HepG2 (cell line): ENCODE measurements at regions not wholly inside any gene's neighbourhood (a gene's known extent, or its start where the extent isn't known, plus 50 kb on each side); places are given as distances from the start of the nearest gene placed in this dataset.

Experiments used
- ATAC-seq: fragments of 200-7000 bp; cut with Tn5 transposase; 3 replicates; pipeline ENCODE4 v1.9.1; 2020; ENCODE audit warnings: mild to moderate bottlenecking, moderate library complexity
- BruUV-seq: library from RNA; stranded (reverse); fragments of 400-500 nt; replicated peaks from 2 replicates; lab custom pipeline; 2021; lab: Mats Ljungman, UMichigan
- CTCF ChIA-PET: fragments of 300-600 bp; formaldehyde crosslinking; extraction: SDS; loops from one replicate; lab custom pipeline; 2021; ENCODE audit warnings: low total read pairs, inconsistent platforms, low intra/inter-chr PET ratio; lab: Yijun Ruan, JAX
- POLR2A ChIA-PET: fragments of 350-600 bp; sonication (Branson Sonifier 250); formaldehyde crosslinking; loops from one replicate; lab custom pipeline; 2020; ENCODE audit warnings: antibody characterized with exemption, inconsistent platforms; lab: Yijun Ruan, JAX
- DNase-seq: peaks from one replicate; pipeline ENCODE4 v3.0.0-alpha.2; 2015; ENCODE audit warnings: low spot score
- FAIRE-seq: peaks from 3 replicates; lab custom pipeline; 2011; peaks lifted over from hg19 to GRCh38; lab: Jason Lieb, UNC
- H2AFZ ChIP-seq: one replicate; pipeline ENCODE4 v1.6.1; 2011; ENCODE audit warnings: low read length, inconsistent platforms
- H3K27ac ChIP-seq: fragments of 300-600 bp; 3 replicates; pipeline ENCODE4 v1.8.0; 2011; ENCODE audit warnings: mixed run types, mild to moderate bottlenecking, mixed read lengths, low read length, inconsistent platforms; ENCODE audit not compliant: insufficient read depth; ENCODE audit errors: extremely low read length
- H3K27me3 ChIP-seq, 2 experiments: fragments of 200-600 bp in 1 of 2; 2 replicates in 1 of 2; 3 replicates in 1 of 2; pipeline versions ENCODE4 v1.6.0 to v1.8.0; 2011; ENCODE audit warnings: low read length in 2 of 2, mild to moderate bottlenecking in 2 of 2, moderate library complexity in 2 of 2, inconsistent platforms in 1 of 2; ENCODE audit not compliant: insufficient read depth in 2 of 2, control insufficient read depth in 1 of 2
- H3K36me3 ChIP-seq, 2 experiments: fragments of 200-600 bp in 1 of 2; replicated peaks in 1 of 2; 2 replicates in 1 of 2; 3 replicates in 1 of 2; pipeline versions ENCODE4 v1.5.1 to v1.8.0; 2011; ENCODE audit warnings: low read length in 2 of 2, inconsistent platforms in 1 of 2; ENCODE audit not compliant: insufficient read depth in 2 of 2, control insufficient read depth in 1 of 2
- H3K4me1 ChIP-seq: 2 replicates; pipeline ENCODE4 v1.5.1; 2012; ENCODE audit warnings: low read length, inconsistent platforms; ENCODE audit not compliant: insufficient read depth
- H3K4me2 ChIP-seq: 2 replicates; pipeline ENCODE4 v1.6.0; 2011; ENCODE audit warnings: low read depth, low read length, inconsistent platforms
- H3K4me3 ChIP-seq, 3 experiments: fragments of 200-600 bp in 1 of 3; sonication (generic), shearing (Covaris generic) in 1 of 3; replicated peaks in 1 of 3; 2 replicates each; pipeline ENCODE4 v1.5.1; 2011 to 2016; ENCODE audit warnings: low read length in 3 of 3, inconsistent platforms in 2 of 3, low read depth in 2 of 3, mild to moderate bottlenecking in 2 of 3, control low read depth in 1 of 3, mixed read lengths in 1 of 3; ENCODE audit not compliant: insufficient read depth in 1 of 3
- H3K79me2 ChIP-seq: one replicate; pipeline ENCODE4 v1.6.1; 2011; ENCODE audit warnings: low read length, inconsistent platforms; ENCODE audit not compliant: insufficient read depth
- H3K9ac ChIP-seq: 2 replicates; pipeline ENCODE4 v1.6.0; 2011; ENCODE audit warnings: mild to moderate bottlenecking, low read depth, low read length, inconsistent platforms; ENCODE audit not compliant: insufficient read depth
- H3K9me3 ChIP-seq: 2 replicates; pipeline ENCODE4 v1.5.1; 2012; ENCODE audit warnings: mild to moderate bottlenecking, low read length
- H4K20me1 ChIP-seq: 2 replicates; pipeline ENCODE4 v1.6.0; 2011; ENCODE audit warnings: inconsistent platforms, mild to moderate bottlenecking, low read length, moderate library complexity; ENCODE audit not compliant: insufficient read depth
- GZF1 ChIP-seq: sonication (generic); formaldehyde crosslinking; IDR thresholded peaks from 2 replicates; pipeline ENCODE4 v1.5.1; 2020; ENCODE audit warnings: mild to moderate bottlenecking, missing genetic modification reagents
- KLF12 ChIP-seq: sonication (generic); formaldehyde crosslinking; IDR thresholded peaks from 2 replicates; pipeline ENCODE4 v1.4.0; 2020; ENCODE audit warnings: missing genetic modification reagents, borderline replicate concordance
- NFYC ChIP-seq: IDR thresholded peaks from 2 replicates; pipeline ENCODE4 v1.6.1; 2016; ENCODE audit warnings: missing genetic modification reagents, missing compliant biosample characterization
- SCMH1 ChIP-seq: sonication (generic); formaldehyde crosslinking; IDR thresholded peaks from 2 replicates; pipeline ENCODE4 v1.9.0; 2021; ENCODE audit warnings: missing genetic modification reagents, mild to moderate bottlenecking, borderline replicate concordance
- ZC3H4 ChIP-seq: sonication (generic); formaldehyde crosslinking; IDR thresholded peaks from 2 replicates; pipeline ENCODE4 v1.4.0; 2020; ENCODE audit warnings: missing genetic modification reagents, borderline replicate concordance
- ZFP41 ChIP-seq: sonication (generic); formaldehyde crosslinking; IDR thresholded peaks from 2 replicates; pipeline ENCODE4 v1.4.0; 2020; ENCODE audit warnings: mild to moderate bottlenecking, missing genetic modification reagents, borderline replicate concordance
- ZNF10 ChIP-seq: sonication (generic); formaldehyde crosslinking; IDR thresholded peaks from 2 replicates; pipeline ENCODE4 v1.4.0; 2020; ENCODE audit warnings: mild to moderate bottlenecking, low read depth, missing genetic modification reagents, borderline replicate concordance
- WGBS: methylation state at CpG from one replicate; pipeline ENCODE4 v1.1.6; 2017; ENCODE audit warnings: low lambda C conversion rate; 5-methylcytosine and 5-hydroxymethylcytosine counted together
- in situ Hi-C: cut with HindIII; loops from 2 replicates; pipeline ENCODE4 v1.10.0; 2017; ENCODE audit warnings: low pct_unique_long_range_greater_than_20kb; ENCODE audit not compliant: extremely low pct_ligation_motif_present
- intact Hi-C: fragments of 100-400 bp; cut with micrococcal nuclease; formaldehyde crosslinking; loops from one replicate; pipeline ENCODE4 v1.10.0; 2022; ENCODE audit not compliant: unreplicated experiment
- TF ChIP-seq, protein P1 (sequence below): sonication (generic); formaldehyde crosslinking; IDR thresholded peaks from 2 replicates; pipeline ENCODE4 v1.4.0; 2020; ENCODE audit warnings: missing genetic modification reagents, mild to moderate bottlenecking, borderline replicate concordance
- TF ChIP-seq, protein P2 (sequence below): IDR thresholded peaks from 2 replicates; pipeline ENCODE4 v1.6.1; 2016; ENCODE audit warnings: mild to moderate bottlenecking, missing biosample characterization, missing genetic modification reagents
- TF ChIP-seq, protein P3 (sequence below): IDR thresholded peaks from 2 replicates; pipeline ENCODE4 v1.6.1; 2018; ENCODE audit warnings: missing genetic modification reagents
- TF ChIP-seq, protein P4 (sequence below): sonication (generic); formaldehyde crosslinking; IDR thresholded peaks from 2 replicates; pipeline ENCODE4 v1.4.0; 2020; ENCODE audit warnings: mild to moderate bottlenecking, missing genetic modification reagents, borderline replicate concordance
- TF ChIP-seq, protein P5 (sequence below): IDR thresholded peaks from 2 replicates; pipeline ENCODE4 v1.6.1; 2016; ENCODE audit warnings: low read depth

DNA sequence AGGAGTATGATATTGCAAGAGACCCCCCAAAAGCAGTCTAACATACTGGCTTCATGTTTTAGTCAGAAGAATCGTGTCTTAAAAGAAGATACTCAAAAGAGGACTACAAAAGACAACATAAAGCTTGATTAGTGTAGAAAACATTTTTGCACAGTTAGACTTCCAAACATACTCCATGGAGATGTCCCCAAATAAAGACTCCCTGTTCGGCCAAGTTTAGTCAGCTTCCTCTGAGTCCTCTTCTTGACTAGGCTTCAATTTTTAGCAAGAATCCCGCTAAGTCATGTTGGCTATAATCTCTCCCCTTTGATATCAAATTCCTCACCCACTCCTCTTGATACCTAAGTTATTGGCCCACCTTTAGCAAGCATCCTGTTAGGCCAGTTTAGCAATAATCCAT, 298.0 kb downstream of the RMST start (continued):
- TF ChIP-seq, protein P1, sequence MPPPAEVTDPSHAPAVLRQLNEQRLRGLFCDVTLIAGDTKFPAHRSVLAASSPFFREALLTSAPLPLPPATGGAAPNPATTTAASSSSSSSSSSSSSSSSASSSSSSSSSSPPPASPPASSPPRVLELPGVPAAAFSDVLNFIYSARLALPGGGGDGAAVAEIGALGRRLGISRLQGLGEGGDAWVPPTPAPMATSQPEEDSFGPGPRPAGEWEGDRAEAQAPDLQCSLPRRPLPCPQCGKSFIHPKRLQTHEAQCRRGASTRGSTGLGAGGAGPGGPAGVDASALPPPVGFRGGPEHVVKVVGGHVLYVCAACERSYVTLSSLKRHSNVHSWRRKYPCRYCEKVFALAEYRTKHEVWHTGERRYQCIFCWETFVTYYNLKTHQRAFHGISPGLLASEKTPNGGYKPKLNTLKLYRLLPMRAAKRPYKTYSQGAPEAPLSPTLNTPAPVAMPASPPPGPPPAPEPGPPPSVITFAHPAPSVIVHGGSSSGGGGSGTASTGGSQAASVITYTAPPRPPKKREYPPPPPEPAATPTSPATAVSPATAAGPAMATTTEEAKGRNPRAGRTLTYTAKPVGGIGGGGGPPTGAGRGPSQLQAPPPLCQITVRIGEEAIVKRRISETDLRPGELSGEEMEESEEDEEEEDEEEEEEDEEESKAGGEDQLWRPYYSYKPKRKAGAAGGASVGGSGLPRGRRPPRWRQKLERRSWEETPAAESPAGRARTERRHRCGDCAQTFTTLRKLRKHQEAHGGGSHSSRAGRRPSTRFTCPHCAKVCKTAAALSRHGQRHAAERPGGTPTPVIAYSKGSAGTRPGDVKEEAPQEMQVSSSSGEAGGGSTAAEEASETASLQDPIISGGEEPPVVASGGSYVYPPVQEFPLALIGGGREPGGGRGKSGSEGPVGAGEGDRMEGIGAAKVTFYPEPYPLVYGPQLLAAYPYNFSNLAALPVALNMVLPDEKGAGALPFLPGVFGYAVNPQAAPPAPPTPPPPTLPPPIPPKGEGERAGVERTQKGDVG (CRISPR knock-in tag), result no peak
- TF ChIP-seq, protein P2, sequence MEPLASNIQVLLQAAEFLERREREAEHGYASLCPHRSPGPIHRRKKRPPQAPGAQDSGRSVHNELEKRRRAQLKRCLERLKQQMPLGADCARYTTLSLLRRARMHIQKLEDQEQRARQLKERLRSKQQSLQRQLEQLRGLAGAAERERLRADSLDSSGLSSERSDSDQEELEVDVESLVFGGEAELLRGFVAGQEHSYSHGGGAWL (CRISPR knock-in tag), result no peak
- TF ChIP-seq, protein P3, sequence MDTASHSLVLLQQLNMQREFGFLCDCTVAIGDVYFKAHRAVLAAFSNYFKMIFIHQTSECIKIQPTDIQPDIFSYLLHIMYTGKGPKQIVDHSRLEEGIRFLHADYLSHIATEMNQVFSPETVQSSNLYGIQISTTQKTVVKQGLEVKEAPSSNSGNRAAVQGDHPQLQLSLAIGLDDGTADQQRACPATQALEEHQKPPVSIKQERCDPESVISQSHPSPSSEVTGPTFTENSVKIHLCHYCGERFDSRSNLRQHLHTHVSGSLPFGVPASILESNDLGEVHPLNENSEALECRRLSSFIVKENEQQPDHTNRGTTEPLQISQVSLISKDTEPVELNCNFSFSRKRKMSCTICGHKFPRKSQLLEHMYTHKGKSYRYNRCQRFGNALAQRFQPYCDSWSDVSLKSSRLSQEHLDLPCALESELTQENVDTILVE, result no peak
- TF ChIP-seq NFYC (CRISPR knock-in tag), result no peak
- TF ChIP-seq SCMH1 (CRISPR knock-in tag), result no peak
- TF ChIP-seq, all 625 proteins: peak for 0

DNA sequence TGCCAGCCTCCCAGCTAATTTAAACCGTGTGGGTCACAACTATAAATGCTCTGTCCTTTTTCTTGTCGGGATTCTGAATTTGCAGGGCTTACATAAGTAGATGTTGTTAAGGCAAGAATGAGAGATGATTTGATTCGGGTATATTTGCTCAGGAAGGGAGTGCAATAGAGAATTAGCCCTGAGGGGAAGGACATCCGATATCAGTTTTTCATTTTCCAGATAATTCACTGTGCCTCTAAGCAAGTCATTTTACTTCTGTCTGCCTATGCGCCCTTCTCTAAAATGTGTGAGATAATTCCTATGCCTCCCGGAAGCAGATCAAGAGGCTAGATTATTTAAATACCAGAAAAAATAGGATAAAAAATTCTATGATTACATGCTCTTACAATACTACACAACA, 300.5 kb downstream of the RMST start:
- Histone ChIP-seq H3K79me2 (no peaks in the 10 kb centered on the region), H3K4me3 (no peak overlapping the region), H3K4me2 (no peak overlapping the region), H3K4me1 (0 out of 2 replicates have a peak, but pooled peaks cover 6% of the 10 kb centered on the region), H3K9ac (no peak overlapping the region), H3K9me3 (peaks cover 18% of the 10 kb centered on the region), H3K27me3 (no peaks in the 10 kb centered on the region), H3K36me3 (no peaks in the 10 kb centered on the region), H2AFZ (no peak overlapping the region), H4K20me1 (no peaks in the 10 kb centered on the region), H3K27ac (no peak overlapping the region)
- in situ Hi-C loops, result no loop called here
- ChIA-PET CTCF (no interaction called here), POLR2A (no interaction called here)
- no peak for DNase-seq
- ATAC-seq, result no peak
- BruUV-seq, result no TSS peak
- no peak for FAIRE-seq
- 31% methylated on average over 6 of the region's 6 CpGs for WGBS
- intact Hi-C loops, result no loop called here
- TF ChIP-seq SCMH1 (CRISPR knock-in tag), result no peak
- TF ChIP-seq, protein P4, sequence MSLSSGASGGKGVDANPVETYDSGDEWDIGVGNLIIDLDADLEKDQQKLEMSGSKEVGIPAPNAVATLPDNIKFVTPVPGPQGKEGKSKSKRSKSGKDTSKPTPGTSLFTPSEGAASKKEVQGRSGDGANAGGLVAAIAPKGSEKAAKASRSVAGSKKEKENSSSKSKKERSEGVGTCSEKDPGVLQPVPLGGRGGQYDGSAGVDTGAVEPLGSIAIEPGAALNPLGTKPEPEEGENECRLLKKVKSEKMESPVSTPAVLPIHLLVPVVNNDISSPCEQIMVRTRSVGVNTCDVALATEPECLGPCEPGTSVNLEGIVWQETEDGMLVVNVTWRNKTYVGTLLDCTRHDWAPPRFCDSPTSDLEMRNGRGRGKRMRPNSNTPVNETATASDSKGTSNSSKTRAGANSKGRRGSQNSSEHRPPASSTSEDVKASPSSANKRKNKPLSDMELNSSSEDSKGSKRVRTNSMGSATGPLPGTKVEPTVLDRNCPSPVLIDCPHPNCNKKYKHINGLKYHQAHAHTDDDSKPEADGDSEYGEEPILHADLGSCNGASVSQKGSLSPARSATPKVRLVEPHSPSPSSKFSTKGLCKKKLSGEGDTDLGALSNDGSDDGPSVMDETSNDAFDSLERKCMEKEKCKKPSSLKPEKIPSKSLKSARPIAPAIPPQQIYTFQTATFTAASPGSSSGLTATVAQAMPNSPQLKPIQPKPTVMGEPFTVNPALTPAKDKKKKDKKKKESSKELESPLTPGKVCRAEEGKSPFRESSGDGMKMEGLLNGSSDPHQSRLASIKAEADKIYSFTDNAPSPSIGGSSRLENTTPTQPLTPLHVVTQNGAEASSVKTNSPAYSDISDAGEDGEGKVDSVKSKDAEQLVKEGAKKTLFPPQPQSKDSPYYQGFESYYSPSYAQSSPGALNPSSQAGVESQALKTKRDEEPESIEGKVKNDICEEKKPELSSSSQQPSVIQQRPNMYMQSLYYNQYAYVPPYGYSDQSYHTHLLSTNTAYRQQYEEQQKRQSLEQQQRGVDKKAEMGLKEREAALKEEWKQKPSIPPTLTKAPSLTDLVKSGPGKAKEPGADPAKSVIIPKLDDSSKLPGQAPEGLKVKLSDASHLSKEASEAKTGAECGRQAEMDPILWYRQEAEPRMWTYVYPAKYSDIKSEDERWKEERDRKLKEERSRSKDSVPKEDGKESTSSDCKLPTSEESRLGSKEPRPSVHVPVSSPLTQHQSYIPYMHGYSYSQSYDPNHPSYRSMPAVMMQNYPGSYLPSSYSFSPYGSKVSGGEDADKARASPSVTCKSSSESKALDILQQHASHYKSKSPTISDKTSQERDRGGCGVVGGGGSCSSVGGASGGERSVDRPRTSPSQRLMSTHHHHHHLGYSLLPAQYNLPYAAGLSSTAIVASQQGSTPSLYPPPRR (CRISPR knock-in tag), result no peak
- TF ChIP-seq ZC3H4 (CRISPR knock-in tag), result no peak
- TF ChIP-seq ZNF10 (CRISPR knock-in tag), result no peak
- TF ChIP-seq, protein P5, sequence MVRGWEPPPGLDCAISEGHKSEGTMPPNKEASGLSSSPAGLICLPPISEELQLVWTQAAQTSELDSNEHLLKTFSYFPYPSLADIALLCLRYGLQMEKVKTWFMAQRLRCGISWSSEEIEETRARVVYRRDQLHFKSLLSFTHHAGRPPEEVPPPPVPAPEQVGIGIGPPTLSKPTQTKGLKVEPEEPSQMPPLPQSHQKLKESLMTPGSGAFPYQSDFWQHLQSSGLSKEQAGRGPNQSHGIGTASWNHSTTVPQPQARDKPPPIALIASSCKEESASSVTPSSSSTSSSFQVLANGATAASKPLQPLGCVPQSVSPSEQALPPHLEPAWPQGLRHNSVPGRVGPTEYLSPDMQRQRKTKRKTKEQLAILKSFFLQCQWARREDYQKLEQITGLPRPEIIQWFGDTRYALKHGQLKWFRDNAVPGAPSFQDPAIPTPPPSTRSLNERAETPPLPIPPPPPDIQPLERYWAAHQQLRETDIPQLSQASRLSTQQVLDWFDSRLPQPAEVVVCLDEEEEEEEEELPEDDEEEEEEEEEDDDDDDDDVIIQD (CRISPR knock-in tag), result no peak
- no peak for TF ChIP-seq ZFP41
- no peak for TF ChIP-seq KLF12 (CRISPR knock-in tag)
- TF ChIP-seq GZF1, result no peak
